ENCODE measurements at regions not wholly inside any gene's neighbourhood (a gene's known extent, or its start where the extent isn't known, plus 50 kb on each side); places are given as distances from the start of the nearest gene placed in this dataset.

- no peak for TF ChIP-seq CTCF (IDR thresholded peaks at IDR 0.05; ENCODE audit: insufficient read depth, low read depth, low read length, missing control alignments)
- peak; percentile 19 for DNase-seq (ENCODE audit: low read depth)
- no peak overlapping the region for H3K4me3 ChIP-seq (ENCODE audit: low read length)
Observed at GRCh38 chr6:148037496-148037895, 305.1 kb upstream of the SASH1 start.

GRCh38 chr6:148041546-148041945, 301.1 kb upstream of the SASH1 start:
- DNase-seq (ENCODE audit: low read depth), result no peak
- H3K4me3 ChIP-seq (ENCODE audit: low read length), result no peak overlapping the region
- TF ChIP-seq CTCF (IDR thresholded peaks at IDR 0.05; ENCODE audit: insufficient read depth, low read depth, low read length, missing control alignments), result no peak

GRCh38 chr6:148042536-148042935, 300.1 kb upstream of the SASH1 start:
- TF ChIP-seq CTCF (IDR thresholded peaks at IDR 0.05; ENCODE audit: insufficient read depth, low read depth, low read length, missing control alignments), result no peak
- no peak overlapping the region for H3K4me3 ChIP-seq (ENCODE audit: low read length)
- no peak for DNase-seq (ENCODE audit: low read depth)

GRCh38 chr6:148044261-148044751, 298.3 kb upstream of the SASH1 start:
- DNase-seq (ENCODE audit: low read depth), result no peak
- H3K4me3 ChIP-seq (ENCODE audit: low read length), result no peak overlapping the region
- no peak for TF ChIP-seq CTCF (IDR thresholded peaks at IDR 0.05; ENCODE audit: insufficient read depth, low read depth, low read length, missing control alignments)

GRCh38 chr6:148044921-148045320, 297.7 kb upstream of the SASH1 start:
- TF ChIP-seq CTCF (IDR thresholded peaks at IDR 0.05; ENCODE audit: insufficient read depth, low read depth, low read length, missing control alignments), result no peak
- H3K4me3 ChIP-seq (ENCODE audit: low read length), result no peak overlapping the region
- no peak for DNase-seq (ENCODE audit: low read depth)

GRCh38 chr6:148053209-148053608, 289.4 kb upstream of the SASH1 start:
- TF ChIP-seq CTCF (IDR thresholded peaks at IDR 0.05; ENCODE audit: insufficient read depth, low read depth, low read length, missing control alignments), result no peak
- DNase-seq (ENCODE audit: low read depth), result no peak
- H3K4me3 ChIP-seq (ENCODE audit: low read length), result no peak overlapping the region

GRCh38 chr6:148053796-148054195, 288.8 kb upstream of the SASH1 start:
- TF ChIP-seq CTCF (IDR thresholded peaks at IDR 0.05; ENCODE audit: insufficient read depth, low read depth, low read length, missing control alignments), result no peak
- H3K4me3 ChIP-seq (ENCODE audit: low read length), result no peak overlapping the region
- no peak for DNase-seq (ENCODE audit: low read depth)
